ENCODE measurements at regions not wholly inside any gene's neighbourhood (a gene's known extent, or its start where the extent isn't known, plus 50 kb on each side); places are given as distances from the start of the nearest gene placed in this dataset.

- DNase-seq: peak; percentile 54
Observed at GRCh38 chr1:81032973-81033425, 767.7 kb upstream of the ADGRL2 start.

DNA sequence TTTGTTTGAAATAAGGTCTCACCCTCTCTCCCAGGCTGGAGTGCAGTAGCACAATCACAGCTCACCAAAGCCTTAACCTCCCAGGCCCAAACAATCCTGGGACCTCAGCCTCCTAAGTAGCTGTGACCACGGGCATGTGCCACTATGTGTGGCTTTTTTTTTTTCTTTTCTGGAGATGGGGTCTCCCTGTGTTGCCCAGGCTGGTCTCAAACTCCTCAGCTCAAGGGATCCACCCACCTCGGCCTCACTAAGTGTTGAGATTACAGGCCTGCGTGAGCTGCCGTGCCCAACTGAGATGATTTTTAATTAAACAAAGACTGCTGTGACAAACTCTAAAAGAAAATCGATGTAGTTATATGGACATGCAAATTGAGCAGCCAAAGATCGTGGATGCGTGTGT lies 768.4 kb upstream of the ADGRL2 start:
- DNase-seq: no peak

- no peak for DNase-seq
Observed at GRCh38 chr1:81030441-81030840, 770.3 kb upstream of the ADGRL2 start.

DNA sequence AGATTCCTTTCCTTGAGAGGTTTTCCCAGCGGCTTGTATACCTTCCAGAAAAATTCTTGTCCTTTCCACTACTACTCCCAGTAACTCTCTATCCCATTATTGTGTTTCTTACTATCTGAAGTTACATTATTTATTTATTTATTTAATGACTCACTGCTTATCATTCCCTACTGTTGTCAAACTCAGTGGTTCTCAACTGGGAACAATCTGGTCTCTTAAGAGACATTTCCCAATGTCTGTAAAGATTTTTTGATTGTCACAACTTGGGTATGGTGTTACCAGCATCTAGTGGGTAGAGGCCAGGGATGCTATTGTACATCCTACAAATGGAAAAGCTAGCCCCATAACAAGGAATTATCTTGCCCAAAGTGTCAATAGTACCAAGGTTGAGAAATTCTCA lies 771.5 kb upstream of the ADGRL2 start:
- DNase-seq: no peak

GRCh38 chr1:81023187-81023724 lies 777.5 kb upstream of the ADGRL2 start:
- DNase-seq: no peak

DNA sequence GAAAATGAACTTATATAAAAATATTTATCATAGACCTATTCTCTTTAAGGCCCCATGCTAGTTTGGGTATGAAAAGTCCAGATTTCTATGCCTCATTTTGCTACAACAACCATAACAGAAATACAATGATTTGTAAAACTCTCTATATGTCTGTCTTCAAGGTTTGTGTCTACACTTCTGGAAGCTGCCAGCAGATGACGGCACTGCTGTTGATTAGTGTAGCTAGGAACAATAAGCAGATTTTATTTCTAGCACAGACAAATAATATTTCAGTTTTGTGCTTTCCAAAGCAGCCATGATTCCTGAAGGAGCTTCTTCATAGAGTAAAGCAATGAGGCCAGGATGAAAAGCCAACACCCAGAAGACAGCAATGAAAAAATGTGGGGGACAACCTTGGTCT lies 779.6 kb upstream of the ADGRL2 start:
- no peak for DNase-seq

DNA sequence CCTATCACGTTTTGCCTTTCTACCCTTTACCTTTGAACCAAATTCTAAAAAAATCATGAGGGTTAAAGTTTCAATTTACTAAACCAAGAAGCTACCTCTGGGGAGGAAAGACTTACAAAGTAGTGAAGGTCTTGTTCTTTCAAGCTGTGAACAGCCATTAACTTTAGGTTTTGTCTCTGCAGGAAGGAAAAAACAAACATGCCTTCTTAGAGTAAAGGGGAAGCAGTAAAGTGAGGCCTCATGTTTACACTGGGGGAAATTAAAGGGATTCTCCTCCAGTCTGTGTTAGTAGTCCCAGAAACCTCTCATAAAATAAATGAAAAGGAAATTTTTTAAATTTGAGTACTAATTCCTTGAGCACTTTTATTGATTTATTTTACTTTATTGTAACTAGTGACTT lies 780.2 kb upstream of the ADGRL2 start:
- DNase-seq: no peak

DNA sequence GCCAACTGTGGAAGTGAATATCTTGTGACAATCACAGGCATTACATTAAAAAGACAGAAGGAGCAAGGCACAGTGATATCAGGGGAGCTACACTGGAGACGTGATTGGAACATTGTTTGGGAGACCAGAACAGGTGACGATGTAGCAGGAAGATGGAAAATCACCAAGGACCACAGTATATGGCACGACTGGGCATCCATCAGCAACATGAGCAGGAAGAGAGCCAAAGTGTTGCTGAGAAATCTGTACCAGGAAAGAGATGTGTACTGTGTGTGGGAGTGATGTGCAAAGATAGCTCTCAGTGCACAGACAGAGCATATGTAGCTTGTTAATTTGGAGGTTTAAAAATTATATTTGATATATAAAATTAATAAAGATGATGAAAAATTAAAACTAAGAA lies 790.6 kb upstream of the ADGRL2 start:
- no peak for DNase-seq

GRCh38 chr1:81008293-81008692 lies 792.4 kb upstream of the ADGRL2 start:
- DNase-seq: no peak

DNA sequence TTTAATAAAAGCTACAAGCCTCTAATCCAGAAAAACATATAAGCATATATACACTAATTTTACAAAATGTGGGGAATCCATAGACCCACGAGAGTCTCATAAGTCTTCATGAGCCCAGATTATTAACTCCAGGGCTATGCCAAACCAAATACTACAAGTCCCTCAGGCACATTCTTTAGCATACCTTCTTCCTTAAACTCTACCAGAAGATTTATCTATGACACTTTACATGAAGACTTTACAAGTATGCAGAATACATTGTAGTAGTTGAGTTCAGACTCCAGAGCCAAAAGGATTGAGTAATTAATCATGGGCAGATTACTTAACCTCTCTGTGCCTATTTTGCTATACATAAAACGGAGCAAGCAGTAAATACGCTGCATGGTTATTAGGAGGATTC lies 793.7 kb upstream of the ADGRL2 start:
- DNase-seq: no peak

DNA sequence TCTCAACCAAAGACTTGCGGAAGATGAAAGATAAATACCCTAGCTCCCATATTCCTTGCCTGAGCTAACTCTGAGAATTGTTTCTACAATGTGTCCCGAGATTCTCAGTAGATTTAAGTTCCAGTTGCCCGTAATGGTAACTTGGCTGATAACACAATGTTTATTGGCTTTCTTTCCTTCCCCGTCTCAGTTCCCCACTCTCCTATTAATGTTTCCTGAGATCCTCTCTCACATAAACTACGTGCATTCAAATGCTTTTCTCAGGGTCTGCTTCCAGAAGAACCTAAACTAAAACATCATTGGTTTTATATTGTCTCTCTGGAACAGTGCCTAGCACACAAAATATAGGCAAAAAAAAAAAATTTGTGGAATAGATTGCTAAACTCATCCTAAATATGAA lies 794.2 kb upstream of the ADGRL2 start:
- no peak for DNase-seq

GRCh38 chr1:81004011-81004410 lies 796.7 kb upstream of the ADGRL2 start:
- DNase-seq: no peak

GRCh38 chr1:80994934-80995333 lies 805.8 kb upstream of the ADGRL2 start:
- DNase-seq: no peak

DNA sequence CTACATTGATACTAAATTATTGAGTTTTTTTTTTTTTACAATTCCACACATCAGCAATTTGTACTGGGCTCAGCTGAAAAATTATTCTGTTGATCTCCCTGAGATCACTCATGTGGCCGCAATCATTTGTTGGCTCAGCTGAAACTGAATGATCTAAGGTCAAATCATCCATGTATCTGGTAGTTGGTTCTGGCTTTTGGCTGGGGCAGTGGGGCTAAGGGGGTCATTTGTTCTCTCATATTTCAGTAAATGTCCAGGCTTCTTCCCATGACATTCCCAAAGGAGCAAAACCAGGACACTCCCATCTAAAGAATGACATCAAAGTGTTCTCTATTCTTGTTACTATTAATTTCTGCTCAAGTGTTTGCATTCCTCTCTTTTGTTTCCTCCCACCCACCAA lies 806.7 kb upstream of the ADGRL2 start:
- DNase-seq: no peak

- no peak for DNase-seq
Observed at GRCh38 chr1:80993154-80993980, 807.4 kb upstream of the ADGRL2 start.

DNA sequence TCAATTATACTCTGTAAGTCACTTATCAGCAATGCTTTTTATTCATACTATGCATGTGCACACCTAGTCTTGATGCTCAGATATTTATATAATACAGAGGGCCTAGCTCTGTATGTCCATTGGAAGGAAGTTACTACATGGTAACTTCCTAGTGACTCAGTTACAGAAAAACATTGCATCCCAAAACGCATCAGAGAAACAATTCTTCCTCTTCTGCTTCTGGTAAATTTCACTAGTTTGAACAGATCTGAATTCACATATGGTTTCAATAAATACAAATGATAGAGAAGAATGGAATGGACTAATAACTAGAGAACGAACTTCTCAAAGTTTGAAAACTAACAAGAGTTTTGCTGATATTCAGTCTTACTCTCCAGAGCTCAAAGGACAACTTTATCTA lies 811.3 kb upstream of the ADGRL2 start:
- DNase-seq: no peak

DNA sequence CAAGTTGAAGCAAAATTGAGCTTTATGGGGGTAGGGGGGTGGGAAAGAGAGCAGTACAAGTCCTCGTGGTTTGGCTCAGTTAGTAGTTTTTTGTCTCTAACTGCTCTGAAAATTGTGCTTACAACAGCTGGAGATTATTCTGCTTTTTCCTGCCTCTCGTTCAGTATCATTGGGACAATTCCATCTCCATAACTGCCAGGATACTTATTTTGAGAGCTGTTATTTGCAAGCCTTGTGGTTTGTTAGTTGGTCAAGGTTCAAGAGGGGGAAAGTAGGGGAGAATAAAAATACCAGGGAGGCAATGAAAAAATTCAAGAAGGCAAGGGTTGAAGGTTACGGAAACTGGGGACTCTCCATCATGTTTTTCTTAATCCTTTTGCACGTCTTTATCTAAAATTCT lies 811.8 kb upstream of the ADGRL2 start:
- DNase-seq: no peak

DNA sequence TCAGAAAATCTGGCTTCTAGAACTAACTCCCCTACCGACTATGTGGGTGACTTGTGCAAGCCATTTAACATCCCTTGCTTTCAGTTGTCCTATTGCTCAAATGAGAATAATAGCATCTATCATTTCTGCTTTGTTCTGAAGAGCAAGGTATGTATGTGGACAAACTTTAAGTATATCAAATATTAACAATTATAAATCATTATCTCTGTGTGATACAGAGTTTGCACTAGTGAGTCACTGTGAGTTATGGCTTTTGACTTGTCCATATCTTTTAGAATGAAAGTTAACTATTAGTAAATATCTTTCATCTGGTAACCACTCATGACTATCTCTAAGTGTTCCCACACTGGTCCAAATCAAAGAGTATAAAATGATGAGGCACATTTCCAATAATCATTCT lies 812.9 kb upstream of the ADGRL2 start:
- DNase-seq: no peak

DNA sequence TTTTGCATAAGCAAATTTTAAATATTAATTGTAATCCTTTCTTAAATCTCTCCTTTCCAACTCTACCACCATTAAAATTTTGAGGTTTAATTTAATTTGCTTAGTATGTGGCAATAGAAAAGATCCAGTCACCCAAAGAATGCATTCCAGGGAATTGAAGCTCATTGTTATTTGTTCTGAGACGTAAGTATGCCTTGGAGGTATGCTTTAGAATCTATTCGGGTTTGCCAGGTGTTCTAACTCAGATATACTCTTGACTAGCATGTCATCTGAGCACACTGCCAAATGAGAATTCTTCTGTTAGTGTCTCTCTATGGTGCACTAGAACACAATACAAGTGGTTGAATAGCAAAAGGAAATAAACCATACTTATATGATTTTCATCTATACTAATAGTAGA lies 813.6 kb upstream of the ADGRL2 start:
- no peak for DNase-seq

DNA sequence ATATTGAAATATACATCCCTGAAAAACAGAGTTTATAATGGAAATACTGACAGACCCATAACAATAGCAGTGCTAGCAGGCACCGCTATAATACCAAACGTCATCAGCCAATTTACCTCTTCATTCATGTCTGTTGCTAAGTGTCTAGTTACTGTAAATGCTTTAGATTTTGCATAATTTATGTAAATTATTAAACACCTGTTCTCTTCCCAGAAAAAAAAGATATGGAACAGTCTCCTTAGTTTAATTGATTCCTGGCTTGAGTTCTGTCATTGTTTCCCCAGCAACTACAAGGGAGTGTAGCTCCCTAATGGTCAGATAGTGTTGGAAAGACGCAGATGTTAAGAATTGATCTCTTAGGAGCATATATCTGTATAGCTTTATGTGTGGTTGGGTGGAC lies 817.9 kb upstream of the ADGRL2 start:
- DNase-seq: no peak

- DNase-seq: no peak
Observed at GRCh38 chr1:80973101-80973500, 827.6 kb upstream of the ADGRL2 start.

- no peak for DNase-seq
Observed at GRCh38 chr1:80966266-80966665, 834.5 kb upstream of the ADGRL2 start.

DNA sequence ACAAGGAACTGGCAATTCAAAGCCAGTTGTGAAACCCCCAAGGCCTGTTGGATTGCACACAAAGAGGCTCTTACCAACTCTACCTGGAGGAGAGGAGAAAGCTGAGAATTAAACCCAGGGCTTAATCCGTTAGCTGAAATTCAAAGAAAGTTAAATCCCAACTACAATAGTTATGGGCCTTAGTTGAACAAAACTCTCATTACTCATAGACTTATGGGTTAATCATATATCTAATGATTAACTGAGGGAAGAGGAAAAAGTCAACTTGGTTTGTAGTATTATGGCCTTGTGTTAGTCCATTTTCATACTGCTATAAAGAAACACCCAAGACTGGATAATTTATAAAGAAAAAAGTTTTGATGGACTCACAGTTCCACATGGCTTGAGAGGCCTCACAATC lies 838.2 kb upstream of the ADGRL2 start:
- DNase-seq: no peak

DNA sequence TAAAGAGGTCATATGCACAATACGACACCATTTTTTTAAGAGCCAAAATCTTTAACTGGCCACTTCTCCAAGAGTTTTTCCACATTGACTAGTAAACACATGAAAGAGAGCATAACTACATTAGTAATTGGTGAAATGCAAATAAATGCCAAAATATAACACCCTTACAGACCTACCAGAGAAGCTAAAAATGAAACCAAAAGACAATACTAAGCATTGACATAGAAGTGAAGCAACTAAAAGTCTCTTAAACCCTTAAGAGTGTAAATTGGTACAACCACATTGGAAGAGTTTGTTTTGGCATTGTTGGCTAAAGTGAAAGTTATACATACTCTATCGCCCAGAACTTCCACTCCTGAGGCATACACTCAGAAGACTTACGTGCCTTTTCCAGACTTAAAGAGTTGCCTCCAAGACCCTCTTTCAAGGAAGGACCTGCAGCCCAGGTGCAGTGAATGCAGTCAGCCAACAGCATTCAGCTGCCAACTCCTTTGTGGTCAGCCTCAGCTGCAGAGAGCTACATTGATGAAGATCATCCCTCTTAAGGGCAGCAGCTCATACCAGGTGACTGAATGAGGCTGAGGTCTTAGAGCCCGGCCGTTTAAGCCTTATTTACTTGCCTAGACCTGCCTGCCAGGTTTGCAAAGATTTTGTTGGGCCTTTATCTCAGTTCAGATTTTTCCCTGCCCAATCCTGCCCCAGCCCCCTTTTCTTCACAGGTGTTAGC lies 839.1 kb upstream of the ADGRL2 start:
- DNase-seq: no peak

Measured in NCI-H1436 treated with DMSO at 0.1 percent for 48 hours (cell line).